ENCODE measurements at regions not wholly inside any gene's neighbourhood (a gene's known extent, or its start where the extent isn't known, plus 50 kb on each side); places are given as distances from the start of the nearest gene placed in this dataset.

DNA sequence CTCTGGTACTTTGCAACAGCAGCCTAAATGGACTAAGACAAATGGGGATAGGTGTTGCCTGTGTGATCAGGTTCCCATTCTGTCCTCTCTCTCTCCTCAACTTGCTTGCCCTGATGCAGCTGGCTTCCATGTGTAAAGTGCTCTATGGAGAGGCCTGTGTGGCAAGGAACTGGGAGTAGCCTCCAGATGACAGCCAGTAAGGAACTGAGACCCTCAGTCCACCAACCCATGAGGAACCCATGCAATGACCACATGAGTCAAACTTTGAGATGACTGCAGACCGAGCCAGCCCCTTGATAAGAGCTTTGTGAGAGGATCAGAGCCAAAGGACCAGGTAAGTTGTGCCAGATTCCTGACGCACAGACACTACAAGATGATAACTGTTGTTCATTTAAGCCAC is 74.6 kb upstream of the ADPGK start:
- H3K27me3 ChIP-seq (ENCODE audit: insufficient read depth, low read length) = no peaks in the 10 kb centered on the region
- no peak overlapping the region for H4K91ac ChIP-seq (ENCODE audit: insufficient read length, low read depth, low read length)
- peaks cover 12 to 18% of the 10 kb centered on the region in 2 experiments for H3K4me1 Mint-ChIP-seq
- H3K9me3 ChIP-seq (ENCODE audit: control insufficient read depth, low read depth, low read length) = no peaks in the 10 kb centered on the region
- no peak overlapping the region for H3K23ac ChIP-seq (ENCODE audit: insufficient read length, low read depth, low read length)
- peaks cover 3% of the 10 kb centered on the region; the same call in 1 of the 2 replicates for H3K4me1 ChIP-seq (ENCODE audit: insufficient read depth, low read length)
- H3K79me1 ChIP-seq (ENCODE audit: insufficient read depth, low read depth, low read length, poor library complexity, severe bottlenecking) = no peaks in the 10 kb centered on the region
- H3K18ac ChIP-seq (ENCODE audit: insufficient read length, low read depth, low read length) = no peak overlapping the region
- H2BK15ac ChIP-seq (ENCODE audit: low read depth, low read length) = no peak overlapping the region
- H3K56ac ChIP-seq (ENCODE audit: insufficient read length, low read depth, low read length) = no peak overlapping the region
- H2AFZ ChIP-seq (ENCODE audit: low read length) = no peak overlapping the region
- H2AK5ac ChIP-seq (ENCODE audit: insufficient read length, low read length) = no peak overlapping the region
- no peak overlapping the region for H4K5ac ChIP-seq (ENCODE audit: insufficient read length, low read depth, low read length)
- no peak overlapping the region for H4K8ac ChIP-seq (replicated peaks; ENCODE audit: insufficient read length, low read depth, low read length)
- no peak overlapping the region for H3K4me2 ChIP-seq (ENCODE audit: insufficient read depth, insufficient read length, low read length)
- no peak overlapping the region for H3K9ac ChIP-seq (ENCODE audit: extremely low read depth, insufficient read length, low read length)
- no peak overlapping the region; the same call in 1 of the 2 replicates for H3K14ac ChIP-seq (ENCODE audit: insufficient read depth, low read length)
- H3K9me3 Mint-ChIP-seq = no peaks in the 10 kb centered on the region
- no peaks in the 10 kb centered on the region for H3K36me3 Mint-ChIP-seq (ENCODE audit: insufficient read depth in 1 of 3, low read depth in 3 of 3)
- H3K4me3 Mint-ChIP-seq = no peak overlapping the region
- no peak overlapping the region for H3K4ac ChIP-seq (ENCODE audit: low read depth, low read length)
- no peak overlapping the region for H2BK12ac ChIP-seq (ENCODE audit: insufficient read length, low read depth, low read length)
- no peak overlapping the region for H2BK120ac ChIP-seq (ENCODE audit: low read depth, low read length, poor library complexity, severe bottlenecking)
- H4K20me1 ChIP-seq (ENCODE audit: control insufficient read depth, insufficient read depth, insufficient read length) = no peaks in the 10 kb centered on the region
- peaks cover 12% of the 10 kb centered on the region for H3K27me3 Mint-ChIP-seq (ENCODE audit: low read depth)
- no peaks in the 10 kb centered on the region for H3K23me2 ChIP-seq (ENCODE audit: insufficient read length, low read depth, low read length, poor library complexity, severe bottlenecking)
- TF ChIP-seq CTCF (conservative IDR thresholded peaks at IDR 0.05) = no peak
- no peak overlapping the region for H3T11ph ChIP-seq (ENCODE audit: low read length)
- H2BK20ac ChIP-seq (ENCODE audit: low read depth, low read length, poor library complexity, severe bottlenecking) = no peak overlapping the region
- H3K27ac ChIP-seq (ENCODE audit: insufficient read length, low read depth, low read length) = no peak overlapping the region
- no CpG with 5 or more reads among the region's 2 CpGs for WGBS (ENCODE audit: extremely low coverage, insufficient read length, low lambda C conversion rate)
- DNase-seq = no peak
- no peaks in the 10 kb centered on the region for H3K79me2 ChIP-seq (ENCODE audit: insufficient read depth, low read length)
- no peak overlapping the region for H3K27ac Mint-ChIP-seq
- no peak overlapping the region for H2BK5ac ChIP-seq (ENCODE audit: insufficient read length, low read length)
